ENCODE measurements at regions not wholly inside any gene's neighbourhood (a gene's known extent, or its start where the extent isn't known, plus 50 kb on each side); places are given as distances from the start of the nearest gene placed in this dataset.

DNA sequence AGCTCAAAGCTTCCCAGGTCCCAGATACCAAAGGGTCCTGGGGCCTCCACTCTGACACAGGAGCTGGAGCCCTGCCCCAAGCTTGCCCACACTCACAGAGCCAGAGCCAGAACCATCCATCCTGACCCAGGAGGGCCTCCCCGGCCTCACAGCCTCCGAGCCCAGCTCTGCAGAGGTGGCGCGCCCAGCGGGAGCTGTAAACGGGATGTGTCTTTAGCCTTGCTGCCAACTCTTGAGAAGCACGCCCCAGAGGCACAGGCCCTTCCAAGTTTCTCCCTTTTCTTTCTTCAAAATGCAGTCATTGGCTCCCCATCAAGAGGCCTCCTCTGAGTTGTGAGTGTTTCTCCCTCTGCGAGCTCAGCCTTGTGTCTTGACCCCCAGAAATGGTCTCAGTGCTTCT is 75.0 kb downstream of the PDGFA start:
- no peak overlapping the region for H3K27ac ChIP-seq
- TF ChIP-seq, protein P1, sequence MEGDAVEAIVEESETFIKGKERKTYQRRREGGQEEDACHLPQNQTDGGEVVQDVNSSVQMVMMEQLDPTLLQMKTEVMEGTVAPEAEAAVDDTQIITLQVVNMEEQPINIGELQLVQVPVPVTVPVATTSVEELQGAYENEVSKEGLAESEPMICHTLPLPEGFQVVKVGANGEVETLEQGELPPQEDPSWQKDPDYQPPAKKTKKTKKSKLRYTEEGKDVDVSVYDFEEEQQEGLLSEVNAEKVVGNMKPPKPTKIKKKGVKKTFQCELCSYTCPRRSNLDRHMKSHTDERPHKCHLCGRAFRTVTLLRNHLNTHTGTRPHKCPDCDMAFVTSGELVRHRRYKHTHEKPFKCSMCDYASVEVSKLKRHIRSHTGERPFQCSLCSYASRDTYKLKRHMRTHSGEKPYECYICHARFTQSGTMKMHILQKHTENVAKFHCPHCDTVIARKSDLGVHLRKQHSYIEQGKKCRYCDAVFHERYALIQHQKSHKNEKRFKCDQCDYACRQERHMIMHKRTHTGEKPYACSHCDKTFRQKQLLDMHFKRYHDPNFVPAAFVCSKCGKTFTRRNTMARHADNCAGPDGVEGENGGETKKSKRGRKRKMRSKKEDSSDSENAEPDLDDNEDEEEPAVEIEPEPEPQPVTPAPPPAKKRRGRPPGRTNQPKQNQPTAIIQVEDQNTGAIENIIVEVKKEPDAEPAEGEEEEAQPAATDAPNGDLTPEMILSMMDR (conservative IDR thresholded peaks at IDR 0.05): no peak

DNA sequence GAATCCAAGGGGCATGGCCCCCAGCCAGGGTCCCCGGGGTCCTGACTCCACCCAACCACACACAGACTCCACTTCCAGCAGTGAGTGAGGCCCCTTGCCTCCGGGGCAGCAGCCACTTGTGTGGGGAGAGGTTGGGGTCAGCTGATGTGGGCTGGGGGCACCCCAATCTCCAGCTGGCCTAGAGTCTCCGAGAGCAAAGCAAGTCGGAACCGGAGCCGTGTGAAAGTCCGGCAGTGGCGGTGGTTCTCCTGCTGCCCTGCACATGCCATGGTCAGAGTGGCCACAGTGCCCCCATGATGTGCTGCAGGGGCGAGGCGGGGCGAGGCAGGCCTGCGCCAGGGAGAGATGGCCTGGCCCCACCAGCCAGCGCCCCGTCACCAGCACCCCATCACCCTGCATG is 74.6 kb downstream of the PDGFA start:
- no peak overlapping the region for H3K27ac ChIP-seq
- TF ChIP-seq, protein P1 (conservative IDR thresholded peaks at IDR 0.05): no peak

DNA sequence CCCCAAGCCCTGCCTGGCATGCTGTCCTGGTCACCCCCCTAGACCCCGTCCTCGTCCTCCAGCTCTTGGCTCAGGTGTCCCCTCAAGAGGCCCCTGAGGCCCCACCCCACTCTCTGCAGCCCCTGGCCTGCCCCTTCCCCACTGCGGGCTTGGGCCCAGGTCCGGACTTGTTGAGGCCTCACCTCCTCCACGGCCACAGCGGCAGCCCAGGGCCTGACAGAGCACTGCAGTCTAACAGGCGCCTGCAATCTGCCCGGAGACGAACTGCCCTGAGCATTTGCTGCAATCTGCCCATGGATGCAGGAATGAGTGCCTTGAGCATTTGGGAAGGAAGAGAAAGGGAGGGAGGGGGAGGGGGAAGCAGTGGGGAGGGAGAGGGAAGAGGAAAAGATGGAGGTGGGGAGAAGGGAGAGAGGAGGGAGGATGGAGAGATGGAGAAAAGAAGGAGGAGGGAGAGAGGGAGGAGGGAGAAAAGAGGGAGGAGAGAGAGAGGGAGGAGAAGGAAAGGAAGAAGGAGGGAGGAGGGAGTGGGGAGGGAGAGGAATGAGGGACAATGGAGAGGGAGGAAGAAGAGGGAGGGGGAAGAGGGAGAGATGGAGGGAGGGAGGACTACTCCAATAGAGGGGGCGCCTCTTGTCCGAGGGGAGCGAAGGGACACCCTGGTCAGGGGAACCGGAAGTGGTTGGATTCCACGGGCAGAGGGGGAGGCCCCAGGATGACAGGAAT is 73.9 kb downstream of the PDGFA start:
- TF ChIP-seq, protein P1 (conservative IDR thresholded peaks at IDR 0.05): no peak
- H3K27ac ChIP-seq: no peak overlapping the region

DNA sequence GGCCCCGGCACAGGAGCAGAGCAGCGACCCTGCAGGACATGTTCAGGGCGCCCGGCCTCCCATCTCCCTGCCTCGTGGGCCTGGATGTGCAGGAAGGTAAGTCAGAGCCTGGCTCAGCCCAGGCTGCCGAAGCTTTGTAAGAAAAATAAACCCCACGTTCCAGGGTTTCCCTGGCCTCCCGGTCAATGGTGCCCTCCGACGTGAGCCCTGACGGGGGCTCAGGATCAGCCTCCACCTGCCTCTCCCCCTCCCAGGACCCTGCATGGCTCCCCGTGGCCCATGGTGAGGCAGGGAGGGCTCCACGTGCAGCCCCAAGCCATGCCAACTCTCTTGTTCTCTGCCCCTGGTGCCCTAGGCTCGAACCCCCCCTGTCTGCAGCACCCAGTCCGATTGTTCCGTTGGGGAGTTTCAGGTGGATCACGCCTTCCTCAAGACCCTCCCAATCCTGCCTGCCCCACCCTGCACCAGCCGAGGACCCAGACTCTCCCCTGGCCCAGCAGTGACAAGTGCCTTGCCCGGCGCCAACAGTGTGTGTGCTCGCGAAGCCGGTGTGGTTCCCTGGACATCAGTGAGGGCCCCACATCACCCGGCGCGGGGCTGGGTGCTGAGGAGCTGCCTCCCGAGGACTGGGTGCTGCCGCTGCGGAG is 73.2 kb downstream of the PDGFA start:
- TF ChIP-seq, protein P1 (conservative IDR thresholded peaks at IDR 0.05): no peak
- no peak overlapping the region for H3K27ac ChIP-seq
